ENCODE measurements at regions not wholly inside any gene's neighbourhood (a gene's known extent, or its start where the extent isn't known, plus 50 kb on each side); places are given as distances from the start of the nearest gene placed in this dataset.

- H3K9me3 Mint-ChIP-seq = no peaks in the 10 kb centered on the region
- no peaks in the 10 kb centered on the region for H3K36me3 Mint-ChIP-seq (ENCODE audit: low read depth)
- no peak overlapping the region for H3K27ac Mint-ChIP-seq (ENCODE audit: unreplicated experiment)
- DNase-seq (ENCODE audit: low read depth, low spot score) = no peak
- TF ChIP-seq CTCF (conservative IDR thresholded peaks at IDR 0.05) = no peak
- H3K27me3 Mint-ChIP-seq (ENCODE audit: low read depth) = no peaks in the 10 kb centered on the region
- no peaks in the 10 kb centered on the region for H3K4me1 Mint-ChIP-seq
- H3K4me3 Mint-ChIP-seq = no peak overlapping the region
Measured at GRCh38 chr2:219831957-219832356, 204.5 kb downstream of the SLC4A3 start.

GRCh38 chr2:219832904-219833303 is 205.5 kb downstream of the SLC4A3 start:
- Mint-ChIP-seq H3K4me1 (no peaks in the 10 kb centered on the region), H3K27me3 (ENCODE audit: low read depth) (no peaks in the 10 kb centered on the region), H3K9me3 (no peaks in the 10 kb centered on the region), H3K4me3 (no peak overlapping the region), H3K27ac (ENCODE audit: unreplicated experiment) (no peak overlapping the region), H3K36me3 (ENCODE audit: low read depth) (no peaks in the 10 kb centered on the region)
- no peak for TF ChIP-seq CTCF (conservative IDR thresholded peaks at IDR 0.05)
- no peak for DNase-seq (ENCODE audit: low read depth, low spot score)

GRCh38 chr2:219835493-219835892 is 208.1 kb downstream of the SLC4A3 start:
- Mint-ChIP-seq H3K27ac (ENCODE audit: unreplicated experiment) (no peak overlapping the region), H3K36me3 (ENCODE audit: low read depth) (no peaks in the 10 kb centered on the region), H3K4me3 (no peak overlapping the region), H3K9me3 (no peaks in the 10 kb centered on the region), H3K27me3 (ENCODE audit: low read depth) (no peaks in the 10 kb centered on the region), H3K4me1 (no peaks in the 10 kb centered on the region)
- DNase-seq (ENCODE audit: low read depth, low spot score) = no peak
- no peak for TF ChIP-seq CTCF (conservative IDR thresholded peaks at IDR 0.05)

- no peaks in the 10 kb centered on the region for H3K4me1 Mint-ChIP-seq
- no peaks in the 10 kb centered on the region for H3K9me3 Mint-ChIP-seq
- H3K36me3 Mint-ChIP-seq (ENCODE audit: low read depth) = no peaks in the 10 kb centered on the region
- no peak for DNase-seq (ENCODE audit: low read depth, low spot score)
- peak; percentile 42 for TF ChIP-seq CTCF (conservative IDR thresholded peaks at IDR 0.05)
- no peak overlapping the region for H3K27ac Mint-ChIP-seq (ENCODE audit: unreplicated experiment)
- no peaks in the 10 kb centered on the region for H3K27me3 Mint-ChIP-seq (ENCODE audit: low read depth)
- H3K4me3 Mint-ChIP-seq = no peak overlapping the region
Measured at GRCh38 chr2:219836647-219837177, 209.3 kb downstream of the SLC4A3 start.

- H3K4me3 Mint-ChIP-seq = no peak overlapping the region
Measured at GRCh38 chr2:219844401-219845091, 217.1 kb downstream of the SLC4A3 start.

More at GRCh38 chr2:219844401-219845091, 217.1 kb downstream of the SLC4A3 start:
- no peak for TF ChIP-seq CTCF (conservative IDR thresholded peaks at IDR 0.05)
- H3K36me3 Mint-ChIP-seq (ENCODE audit: low read depth) = no peaks in the 10 kb centered on the region
- no peak overlapping the region for H3K27ac Mint-ChIP-seq (ENCODE audit: unreplicated experiment)
- H3K9me3 Mint-ChIP-seq = peaks cover 2% of the 10 kb centered on the region
- DNase-seq (ENCODE audit: low read depth, low spot score) = no peak
- H3K27me3 Mint-ChIP-seq (ENCODE audit: low read depth) = no peaks in the 10 kb centered on the region
- peaks cover 6% of the 10 kb centered on the region for H3K4me1 Mint-ChIP-seq
